ENCODE measurements at regions not wholly inside any gene's neighbourhood (a gene's known extent, or its start where the extent isn't known, plus 50 kb on each side); places are given as distances from the start of the nearest gene placed in this dataset.
"Not testable (repeated sequence)": the region's sequence is repeated elsewhere in the genome, so short reads cannot be mapped to it uniquely, and the experiment has no call there.

- Histone ChIP-seq H3K36me3 (no peaks in the 10 kb centered on the region), H3K4me1 (no peaks in the 10 kb centered on the region), H3K27ac (replicated peaks in 1 of 4) (no peak overlapping the region), H3K4me3 (no peak overlapping the region), H3K27me3 (no peaks in the 10 kb centered on the region), H3K9me3 (no peaks in the 10 kb centered on the region)
- 100% methylated on average over 2 of the region's 2 CpGs for WGBS
- intact Hi-C loops (cut with DNase I): no loop called here
- TF ChIP-seq CTCF (IDR thresholded peaks at IDR 0.05) (no peak), EP300 (IDR thresholded peaks at IDR 0.05) (no peak), POLR2A (IDR thresholded peaks at IDR 0.05; ENCODE audit: low read depth) (no peak), POLR2AphosphoS5 (IDR thresholded peaks at IDR 0.05) (no peak)
- no peak for DNase-seq (ENCODE audit: extremely low spot score)
These were observed 65.7 kb upstream of the MID1 start for GRCh38 chrX:10685923-10686595.

- H3K4me1 ChIP-seq; DNase-seq (ENCODE audit: extremely low spot score); H3K27me3 ChIP-seq; H3K4me3 ChIP-seq; H3K9me3 ChIP-seq; H3K27ac ChIP-seq (replicated peaks in 1 of 4); H3K36me3 ChIP-seq; intact Hi-C loops (cut with DNase I): not testable (repeated sequence)
- WGBS: 87% methylated on average over 4 of the region's 4 CpGs
These were observed 71.4 kb upstream of the MID1 start for GRCh38 chrX:10691751-10692150.

GRCh38 chrX:10697616-10698317 is 77.4 kb upstream of the MID1 start:
- no peaks in the 10 kb centered on the region for H3K9me3 ChIP-seq
- no peaks in the 10 kb centered on the region for H3K36me3 ChIP-seq
- no peaks in the 10 kb centered on the region for H3K27me3 ChIP-seq
- 62% methylated on average over 7 of the region's 7 CpGs for WGBS
- H3K27ac ChIP-seq (replicated peaks in 1 of 4): no peak overlapping the region
- H3K4me1 ChIP-seq: no peaks in the 10 kb centered on the region
- intact Hi-C loops (cut with DNase I): no loop called here
- DNase-seq (ENCODE audit: extremely low spot score): no peak
- H3K4me3 ChIP-seq: no peak overlapping the region
- no peak for TF ChIP-seq CTCF (IDR thresholded peaks at IDR 0.05)
- TF ChIP-seq POLR2AphosphoS5 (IDR thresholded peaks at IDR 0.05): no peak
- TF ChIP-seq POLR2A (IDR thresholded peaks at IDR 0.05; ENCODE audit: low read depth): no peak
- TF ChIP-seq EP300 (IDR thresholded peaks at IDR 0.05): no peak

- Histone ChIP-seq H3K27me3 (no peaks in the 10 kb centered on the region), H3K4me1 (no peaks in the 10 kb centered on the region), H3K36me3 (no peaks in the 10 kb centered on the region), H3K4me3 (no peak overlapping the region), H3K9me3 (no peaks in the 10 kb centered on the region), H3K27ac (replicated peaks in 1 of 4) (no peak overlapping the region)
- DNase-seq (ENCODE audit: extremely low spot score): no peak
- TF ChIP-seq EP300 (IDR thresholded peaks at IDR 0.05) (no peak), CTCF (IDR thresholded peaks at IDR 0.05) (no peak), POLR2AphosphoS5 (IDR thresholded peaks at IDR 0.05) (no peak), POLR2A (IDR thresholded peaks at IDR 0.05; ENCODE audit: low read depth) (no peak)
- 67% methylated on average over 1 of the region's 1 CpG for WGBS
- intact Hi-C loops (cut with DNase I): no loop called here
These were observed 77.9 kb upstream of the MID1 start for GRCh38 chrX:10698318-10698640.

GRCh38 chrX:10702031-10702430 is 81.6 kb upstream of the MID1 start:
- H3K36me3 ChIP-seq: no peaks in the 10 kb centered on the region
- H3K27ac ChIP-seq (replicated peaks in 1 of 4): no peak overlapping the region
- TF ChIP-seq POLR2A (IDR thresholded peaks at IDR 0.05; ENCODE audit: low read depth) (no peak), POLR2AphosphoS5 (IDR thresholded peaks at IDR 0.05) (no peak), CTCF (IDR thresholded peaks at IDR 0.05) (no peak), EP300 (IDR thresholded peaks at IDR 0.05) (no peak)
- H3K4me1 ChIP-seq: no peaks in the 10 kb centered on the region
- H3K4me3 ChIP-seq: no peak overlapping the region
- intact Hi-C loops (cut with DNase I): no loop called here
- 55% methylated on average over 4 of the region's 4 CpGs for WGBS
- no peaks in the 10 kb centered on the region for H3K9me3 ChIP-seq
- no peak for DNase-seq (ENCODE audit: extremely low spot score)
- H3K27me3 ChIP-seq: no peaks in the 10 kb centered on the region

GRCh38 chrX:10706342-10706741 is 86.0 kb upstream of the MID1 start:
- H3K4me1 ChIP-seq; intact Hi-C loops (cut with DNase I); H3K9me3 ChIP-seq; DNase-seq (ENCODE audit: extremely low spot score); H3K4me3 ChIP-seq; H3K36me3 ChIP-seq; H3K27me3 ChIP-seq; H3K27ac ChIP-seq (replicated peaks in 1 of 4): not testable (repeated sequence)
- 70% methylated on average over 3 of the region's 3 CpGs for WGBS
